OCI-LY1 (cell line): ENCODE measurements at regions not wholly inside any gene's neighbourhood (a gene's known extent, or its start where the extent isn't known, plus 50 kb on each side); places are given as distances from the start of the nearest gene placed in this dataset.

Experiments
- H2AFZ ChIP-seq: fragments of 200-600 bp; sonication (generic), shearing (Covaris generic); 2 replicates; pipeline ENCODE4 v1.6.0; 2014; ENCODE audit warnings: antibody characterized with exemption, mild to moderate bottlenecking, low read length
- H3F3A ChIP-seq: fragments of 200-600 bp; sonication (generic), shearing (Covaris generic); 2 replicates; pipeline ENCODE4 v1.6.0; 2014; ENCODE audit warnings: mild to moderate bottlenecking, antibody characterized with exemption, low read length, moderate library complexity; ENCODE audit not compliant: insufficient read depth
- H3K27ac ChIP-seq: fragments of 200-600 bp; sonication (generic); 2 replicates; pipeline ENCODE4 v1.5.1; 2014; ENCODE audit warnings: low read length, mixed run types, mild to moderate bottlenecking, low read depth; ENCODE audit not compliant: poor library complexity, severe bottlenecking
- H3K27me3 ChIP-seq: fragments of 200-600 bp; sonication (generic); 2 replicates; pipeline ENCODE4 v1.6.0; 2014; ENCODE audit warnings: antibody characterized with exemption, mild to moderate bottlenecking, low read length, moderate library complexity; ENCODE audit not compliant: insufficient read depth
- H3K36me3 ChIP-seq: fragments of 200-600 bp; sonication (generic); 2 replicates; pipeline ENCODE4 v1.6.1; 2014; ENCODE audit warnings: mild to moderate bottlenecking, antibody characterized with exemption, low read length, moderate library complexity, mixed read lengths; ENCODE audit not compliant: insufficient read depth
- H3K4me1 ChIP-seq: fragments of 200-600 bp; sonication (generic); 2 replicates; pipeline ENCODE4 v1.5.1; 2014; ENCODE audit warnings: mild to moderate bottlenecking, low read length, moderate library complexity; ENCODE audit not compliant: insufficient read depth, severe bottlenecking
- H3K4me2 ChIP-seq: fragments of 200-600 bp; sonication (generic), shearing (Covaris generic); 2 replicates; pipeline ENCODE4 v1.6.1; 2014; ENCODE audit warnings: low read length
- H3K4me3 ChIP-seq: fragments of 200-600 bp; sonication (generic); 2 replicates; pipeline ENCODE4 v1.5.1; 2014; ENCODE audit warnings: low read length, low read depth, mild to moderate bottlenecking, mixed read lengths; ENCODE audit not compliant: poor library complexity, severe bottlenecking
- H3K79me2 ChIP-seq: fragments of 200-600 bp; shearing (Covaris generic); 2 replicates; pipeline ENCODE4 v1.6.1; 2016; ENCODE audit warnings: mixed run types, low read length, mixed read lengths; ENCODE audit not compliant: insufficient read depth
- H3K9ac ChIP-seq: fragments of 200-600 bp; sonication (generic), shearing (Covaris generic); 2 replicates; pipeline ENCODE4 v1.6.1; 2014; ENCODE audit warnings: mild to moderate bottlenecking, low read length, mixed read lengths
- H3K9me2 ChIP-seq: fragments of 200-600 bp; sonication (generic), shearing (Covaris generic); 2 replicates; pipeline ENCODE4 v1.6.1; 2014; ENCODE audit warnings: low read depth, mild to moderate bottlenecking, low read length, mixed read lengths
- H3K9me3 ChIP-seq: fragments of 200-600 bp; shearing (Covaris generic); 2 replicates; pipeline ENCODE4 v1.6.1; 2014; ENCODE audit warnings: low read length, mixed read lengths
- H4K20me1 ChIP-seq: fragments of 200-600 bp; sonication (generic), shearing (Covaris generic); 2 replicates; pipeline ENCODE4 v1.6.0; 2016; ENCODE audit warnings: mild to moderate bottlenecking, low read length; ENCODE audit not compliant: insufficient read depth
- CTCF ChIP-seq: fragments of 200-600 bp; sonication (generic), shearing (Covaris generic); IDR thresholded peaks from 2 replicates; pipeline ENCODE4 v1.5.1; 2017; ENCODE audit warnings: mild to moderate bottlenecking, antibody characterized with exemption, low read length, moderate library complexity, mixed read lengths
- EZH2 ChIP-seq: fragments of 200-600 bp; sonication (generic), shearing (Covaris generic); IDR thresholded peaks from 2 replicates; pipeline ENCODE4 v1.8.0; 2017; ENCODE audit warnings: borderline replicate concordance, mixed run types, mild to moderate bottlenecking, antibody characterized with exemption, low read length, moderate library complexity, mixed read lengths

DNA sequence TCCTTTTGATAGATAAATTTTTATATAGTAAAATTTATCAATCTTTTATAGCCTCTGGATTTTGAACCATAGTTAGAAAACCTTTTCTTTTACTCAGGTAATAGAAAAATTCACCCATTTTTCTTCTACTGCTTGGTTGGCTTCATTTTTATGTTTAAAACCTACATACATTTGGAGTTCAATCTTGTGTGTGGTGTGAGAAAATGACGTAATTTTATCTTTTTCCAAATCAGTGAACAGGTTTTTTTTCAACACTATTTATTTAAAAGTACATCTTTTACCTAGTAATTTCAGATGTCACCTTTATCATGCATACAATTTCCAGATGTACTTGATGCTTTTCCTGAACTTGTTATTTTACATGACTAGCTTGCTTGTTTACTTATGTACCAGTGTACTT lies 200.2 kb downstream of the TRIM36 start:
- Histone ChIP-seq H3K36me3 (no peaks in the 10 kb centered on the region), H3K9ac (no peak overlapping the region), H3K27ac (no peak overlapping the region), H3K4me3 (no peak overlapping the region), H2AFZ (no peak overlapping the region), H3F3A (no peaks in the 10 kb centered on the region), H3K27me3 (no peaks in the 10 kb centered on the region), H3K9me3 (no peaks in the 10 kb centered on the region), H3K4me2 (no peak overlapping the region), H4K20me1 (no peaks in the 10 kb centered on the region), H3K79me2 (no peaks in the 10 kb centered on the region), H3K9me2 (no peaks in the 10 kb centered on the region), H3K4me1 (no peaks in the 10 kb centered on the region)
- TF ChIP-seq EZH2 (no peak), CTCF (no peak)

DNA sequence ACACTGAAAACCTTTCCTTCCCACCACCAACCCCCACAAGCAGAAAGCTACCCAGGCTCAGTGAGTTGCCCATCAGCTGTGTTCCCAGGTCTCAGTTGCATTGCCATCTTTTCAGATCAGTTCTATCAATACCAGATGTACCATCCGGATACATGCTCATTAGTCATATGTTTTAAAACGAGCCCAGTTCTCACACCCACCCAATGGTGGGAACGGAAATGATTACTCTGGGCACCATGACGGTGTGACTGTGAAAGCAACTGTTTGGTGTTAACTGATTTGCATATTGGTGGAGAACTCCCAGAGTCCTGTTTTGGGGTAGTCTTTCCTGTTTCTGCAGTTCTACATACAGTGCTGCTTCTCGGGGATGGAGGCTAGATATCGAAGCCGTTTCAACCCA lies 212.3 kb downstream of the TRIM36 start:
- H3K27me3 ChIP-seq: no peaks in the 10 kb centered on the region
- no peak overlapping the region for H3K4me3 ChIP-seq
- H3K9me3 ChIP-seq: no peaks in the 10 kb centered on the region
- H3K36me3 ChIP-seq: no peaks in the 10 kb centered on the region
- no peak overlapping the region for H3K9ac ChIP-seq
- H3K9me2 ChIP-seq: no peaks in the 10 kb centered on the region
- no peak overlapping the region for H3K4me2 ChIP-seq
- TF ChIP-seq CTCF: no peak
- no peak for TF ChIP-seq EZH2
- H3K27ac ChIP-seq: no peak overlapping the region
- H4K20me1 ChIP-seq: no peaks in the 10 kb centered on the region
- no peaks in the 10 kb centered on the region for H3K4me1 ChIP-seq
- H2AFZ ChIP-seq: no peak overlapping the region
- H3K79me2 ChIP-seq: no peaks in the 10 kb centered on the region
- H3F3A ChIP-seq: no peaks in the 10 kb centered on the region

DNA sequence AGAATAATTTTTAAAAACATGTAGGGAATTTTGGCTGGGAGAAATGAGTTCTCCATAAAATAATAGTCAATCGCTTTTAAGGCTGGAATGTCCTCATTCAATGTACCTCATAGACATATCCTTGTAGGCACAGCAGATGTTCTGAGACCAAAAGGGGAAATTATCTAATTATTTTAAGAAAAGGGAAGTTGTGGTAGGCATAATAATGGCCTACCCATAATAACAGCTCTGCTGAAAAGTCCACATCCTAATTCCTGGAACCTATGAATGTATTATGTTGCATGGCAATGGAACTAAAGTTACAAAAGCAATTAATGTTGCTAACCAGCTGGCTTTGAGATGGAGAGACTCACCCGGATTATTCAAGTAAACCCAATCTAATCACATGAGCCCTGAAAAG lies 216.1 kb downstream of the TRIM36 start:
- Histone ChIP-seq H3K4me1 (no peaks in the 10 kb centered on the region), H3K36me3 (no peaks in the 10 kb centered on the region), H3K4me2 (no peak overlapping the region), H3K79me2 (no peaks in the 10 kb centered on the region), H3K9me2 (no peaks in the 10 kb centered on the region), H3K27ac (no peak overlapping the region), H3K9ac (no peak overlapping the region), H3K27me3 (no peaks in the 10 kb centered on the region), H3K9me3 (no peaks in the 10 kb centered on the region), H2AFZ (no peak overlapping the region), H4K20me1 (no peaks in the 10 kb centered on the region), H3F3A (no peaks in the 10 kb centered on the region), H3K4me3 (no peak overlapping the region)
- TF ChIP-seq CTCF (no peak), EZH2 (no peak)
